ENCODE measurements at regions not wholly inside any gene's neighbourhood (a gene's known extent, or its start where the extent isn't known, plus 50 kb on each side); places are given as distances from the start of the nearest gene placed in this dataset.

- DNase-seq (ENCODE audit: low spot score), result no peak
- Mint-ChIP-seq H3K27ac (ENCODE audit: unreplicated experiment) (no peak overlapping the region), H3K9me3 (ENCODE audit: low read depth) (peaks cover 2% of the 10 kb centered on the region), H3K36me3 (ENCODE audit: low read depth) (no peaks in the 10 kb centered on the region), H3K4me1 (ENCODE audit: low read depth) (peaks cover 84% of the 10 kb centered on the region), H3K27me3 (ENCODE audit: low read depth) (no peaks in the 10 kb centered on the region), H3K4me3 (ENCODE audit: unreplicated experiment) (no peak overlapping the region)
- TF ChIP-seq, protein P1, sequence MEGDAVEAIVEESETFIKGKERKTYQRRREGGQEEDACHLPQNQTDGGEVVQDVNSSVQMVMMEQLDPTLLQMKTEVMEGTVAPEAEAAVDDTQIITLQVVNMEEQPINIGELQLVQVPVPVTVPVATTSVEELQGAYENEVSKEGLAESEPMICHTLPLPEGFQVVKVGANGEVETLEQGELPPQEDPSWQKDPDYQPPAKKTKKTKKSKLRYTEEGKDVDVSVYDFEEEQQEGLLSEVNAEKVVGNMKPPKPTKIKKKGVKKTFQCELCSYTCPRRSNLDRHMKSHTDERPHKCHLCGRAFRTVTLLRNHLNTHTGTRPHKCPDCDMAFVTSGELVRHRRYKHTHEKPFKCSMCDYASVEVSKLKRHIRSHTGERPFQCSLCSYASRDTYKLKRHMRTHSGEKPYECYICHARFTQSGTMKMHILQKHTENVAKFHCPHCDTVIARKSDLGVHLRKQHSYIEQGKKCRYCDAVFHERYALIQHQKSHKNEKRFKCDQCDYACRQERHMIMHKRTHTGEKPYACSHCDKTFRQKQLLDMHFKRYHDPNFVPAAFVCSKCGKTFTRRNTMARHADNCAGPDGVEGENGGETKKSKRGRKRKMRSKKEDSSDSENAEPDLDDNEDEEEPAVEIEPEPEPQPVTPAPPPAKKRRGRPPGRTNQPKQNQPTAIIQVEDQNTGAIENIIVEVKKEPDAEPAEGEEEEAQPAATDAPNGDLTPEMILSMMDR (IDR thresholded peaks at IDR 0.05), result no peak
Measured at GRCh38 chr2:145112467-145112866, 592.5 kb upstream of the ZEB2 start.

DNA sequence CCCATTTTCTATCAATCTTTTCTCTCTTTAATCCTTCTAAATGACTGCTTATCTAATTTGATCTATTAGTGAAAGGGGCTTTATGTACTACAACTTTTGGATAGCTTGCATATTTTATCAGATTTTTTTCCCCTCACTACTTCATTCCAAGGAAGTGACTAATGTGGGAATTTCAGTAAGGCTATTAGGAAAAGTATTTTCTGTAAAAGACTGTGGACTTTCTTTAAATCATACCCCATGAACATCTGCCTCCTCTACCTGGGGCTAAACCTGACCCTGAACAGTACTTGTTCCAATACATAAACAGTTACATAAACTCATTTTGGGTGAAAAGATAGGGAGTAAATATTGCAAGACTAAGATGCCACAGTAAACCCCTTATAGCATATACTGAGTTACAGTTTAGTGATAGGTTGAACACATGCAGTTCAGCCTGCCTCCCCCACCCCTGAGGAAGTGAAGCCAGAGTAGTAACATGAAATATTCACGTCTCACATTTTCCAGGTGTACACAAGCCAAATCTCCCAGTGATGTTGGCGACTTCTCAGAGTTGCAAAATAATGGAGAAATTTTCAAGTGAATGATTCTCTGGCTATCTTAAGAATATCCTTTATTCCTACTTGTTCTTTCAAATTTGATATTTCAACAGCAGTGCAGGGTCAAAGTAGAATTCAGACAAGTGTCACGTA, 590.9 kb upstream of the ZEB2 start:
- Mint-ChIP-seq H3K27ac (ENCODE audit: unreplicated experiment) (peak overlapping the region; percentile 76), H3K27me3 (ENCODE audit: low read depth) (no peaks in the 10 kb centered on the region), H3K36me3 (ENCODE audit: low read depth) (no peaks in the 10 kb centered on the region), H3K9me3 (ENCODE audit: low read depth) (no peaks in the 10 kb centered on the region), H3K4me3 (ENCODE audit: unreplicated experiment) (no peak overlapping the region), H3K4me1 (ENCODE audit: low read depth) (peaks cover 73% of the 10 kb centered on the region)
- no peak for DNase-seq (ENCODE audit: low spot score)
- TF ChIP-seq, protein P1 (IDR thresholded peaks at IDR 0.05), result no peak

GRCh38 chr2:145108959-145109710, 589.2 kb upstream of the ZEB2 start:
- TF ChIP-seq, protein P1 (IDR thresholded peaks at IDR 0.05), result no peak
- no peak for DNase-seq (ENCODE audit: low spot score)
- H3K36me3 Mint-ChIP-seq (ENCODE audit: low read depth), result no peaks in the 10 kb centered on the region
- H3K27me3 Mint-ChIP-seq (ENCODE audit: low read depth), result no peaks in the 10 kb centered on the region
- no peak overlapping the region for H3K4me3 Mint-ChIP-seq (ENCODE audit: unreplicated experiment)
- no peaks in the 10 kb centered on the region for H3K9me3 Mint-ChIP-seq (ENCODE audit: low read depth)
- H3K27ac Mint-ChIP-seq (ENCODE audit: unreplicated experiment), result peak overlapping the region; percentile 89
- peaks cover 66% of the 10 kb centered on the region for H3K4me1 Mint-ChIP-seq (ENCODE audit: low read depth)

DNA sequence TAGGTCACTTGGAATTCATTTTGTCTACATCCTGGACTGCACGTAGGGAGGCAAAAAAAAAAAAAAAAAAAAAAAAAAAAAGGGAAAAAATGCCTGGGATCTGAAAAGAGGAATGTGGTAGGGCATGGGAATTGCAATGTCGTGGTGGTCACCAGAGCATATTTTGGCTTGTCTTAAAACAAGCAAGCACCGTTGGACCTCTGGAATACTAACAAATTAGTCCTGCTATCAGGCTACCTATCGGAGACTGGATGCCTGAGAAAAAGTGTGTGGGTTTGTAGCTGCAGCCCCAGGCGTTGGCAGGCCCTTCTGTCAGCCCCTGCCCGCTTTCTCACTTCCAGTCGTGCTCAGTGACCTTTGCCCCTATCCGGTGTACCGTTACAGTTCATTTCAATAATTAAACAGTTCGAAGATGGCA, 588.5 kb upstream of the ZEB2 start:
- H3K4me3 Mint-ChIP-seq (ENCODE audit: unreplicated experiment), result peak overlapping the region; percentile 10
- no peaks in the 10 kb centered on the region for H3K27me3 Mint-ChIP-seq (ENCODE audit: low read depth)

GRCh38 chr2:145106293-145106692, 586.4 kb upstream of the ZEB2 start:
- no peaks in the 10 kb centered on the region for H3K27me3 Mint-ChIP-seq (ENCODE audit: low read depth)
- peaks cover 45% of the 10 kb centered on the region for H3K4me1 Mint-ChIP-seq (ENCODE audit: low read depth)
- DNase-seq (ENCODE audit: low spot score), result no peak
- peaks cover 9% of the 10 kb centered on the region for H3K9me3 Mint-ChIP-seq (ENCODE audit: low read depth)
- TF ChIP-seq, protein P1 (IDR thresholded peaks at IDR 0.05), result no peak
- H3K4me3 Mint-ChIP-seq (ENCODE audit: unreplicated experiment), result no peak overlapping the region
- H3K27ac Mint-ChIP-seq (ENCODE audit: unreplicated experiment), result no peak overlapping the region
- H3K36me3 Mint-ChIP-seq (ENCODE audit: low read depth), result peaks cover 3% of the 10 kb centered on the region

More for the DNA sequence above, 588.5 kb upstream of the ZEB2 start:
- H3K4me1 Mint-ChIP-seq (ENCODE audit: low read depth), result peaks cover 60% of the 10 kb centered on the region
- peaks cover 4% of the 10 kb centered on the region for H3K9me3 Mint-ChIP-seq (ENCODE audit: low read depth)
- TF ChIP-seq, protein P1 (IDR thresholded peaks at IDR 0.05), result peak; percentile 34
- no peak for DNase-seq (ENCODE audit: low spot score)
- H3K36me3 Mint-ChIP-seq (ENCODE audit: low read depth), result no peaks in the 10 kb centered on the region
- H3K27ac Mint-ChIP-seq (ENCODE audit: unreplicated experiment), result peak overlapping the region; percentile 89
